Endothelial cell of umbilical vein (primary cell): ENCODE measurements at regions not wholly inside any gene's neighbourhood (a gene's known extent, or its start where the extent isn't known, plus 50 kb on each side); places are given as distances from the start of the nearest gene placed in this dataset.

Experiments
- EZH2 ChIP-seq: IDR thresholded peaks from 2 replicates; pipeline ENCODE4 v1.6.1; 2012; ENCODE audit warnings: borderline replicate concordance, low read depth, mild to moderate bottlenecking, moderate library complexity, low read length, inconsistent platforms; ENCODE audit not compliant: severe bottlenecking
- FOS ChIP-seq: IDR thresholded peaks from 2 replicates; pipeline ENCODE4 v1.6.1; 2011; ENCODE audit warnings: mild to moderate bottlenecking, low read length, moderate library complexity, borderline replicate concordance; ENCODE audit not compliant: insufficient read depth
- GATA2 ChIP-seq: IDR thresholded peaks from 2 replicates; pipeline ENCODE4 v1.7.0; 2011; ENCODE audit warnings: low read depth, mild to moderate bottlenecking, moderate library complexity, mixed read lengths, low read length; ENCODE audit not compliant: insufficient read length, insufficient read depth
- JUN ChIP-seq: IDR thresholded peaks from 2 replicates; pipeline ENCODE4 v1.6.1; 2011; ENCODE audit warnings: borderline replicate concordance, low read depth; ENCODE audit not compliant: insufficient read length, insufficient read depth
- MYC ChIP-seq: IDR thresholded peaks from one replicate; pipeline ENCODE4 v1.6.1; 2011; ENCODE audit warnings: mild to moderate bottlenecking, low read depth, low read length
- POLR2A ChIP-seq: IDR thresholded peaks from 2 replicates; pipeline ENCODE4 v1.6.1; 2012; ENCODE audit warnings: low read depth, mild to moderate bottlenecking, control low read depth, low read length
- POLR2AphosphoS5 ChIP-seq: IDR thresholded peaks from 2 replicates; pipeline ENCODE4 v1.6.1; 2012; ENCODE audit warnings: low read depth, mild to moderate bottlenecking, control low read depth, low read length, moderate library complexity; ENCODE audit not compliant: insufficient read depth
- TF ChIP-seq, protein P1 (sequence below), 2 donors: IDR thresholded peaks; 1 replicate in 1 of 2; 2 replicates in 1 of 2; pipeline ENCODE4 v1.5.1; 2011; ENCODE audit warnings: low read length in 2 of 2, mild to moderate bottlenecking in 2 of 2, moderate library complexity in 2 of 2, control low read depth in 1 of 2, inconsistent platforms in 1 of 2, low read depth in 1 of 2; ENCODE audit not compliant: insufficient read depth in 1 of 2; ENCODE audit errors: extremely low read depth in 1 of 2
- TF ChIP-seq, protein P2 (sequence below): IDR thresholded peaks from 2 replicates; pipeline ENCODE4 v1.6.1; 2011; ENCODE audit not compliant: insufficient read depth, insufficient read length

DNA sequence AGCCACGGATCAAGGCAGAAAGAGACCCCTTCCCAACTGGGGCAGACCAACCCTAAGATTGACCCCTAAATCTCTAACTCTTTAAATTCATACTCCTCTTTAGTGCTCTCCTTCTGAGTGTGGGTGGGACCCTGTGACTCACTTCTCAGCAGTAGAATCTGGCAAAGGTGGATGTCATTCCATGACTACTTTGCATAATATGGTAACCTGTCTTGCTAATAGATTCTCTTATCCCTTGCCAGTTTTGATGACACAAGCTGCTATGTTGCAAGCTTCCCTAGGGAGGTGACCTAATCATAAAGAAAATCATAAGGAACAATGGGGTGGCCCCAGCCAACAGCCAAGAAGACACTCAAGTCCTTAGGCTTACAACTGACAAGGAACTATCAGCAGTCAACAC, 155.4 kb upstream of the VWC2 start:
- TF ChIP-seq POLR2A: no peak
- TF ChIP-seq, protein P1, sequence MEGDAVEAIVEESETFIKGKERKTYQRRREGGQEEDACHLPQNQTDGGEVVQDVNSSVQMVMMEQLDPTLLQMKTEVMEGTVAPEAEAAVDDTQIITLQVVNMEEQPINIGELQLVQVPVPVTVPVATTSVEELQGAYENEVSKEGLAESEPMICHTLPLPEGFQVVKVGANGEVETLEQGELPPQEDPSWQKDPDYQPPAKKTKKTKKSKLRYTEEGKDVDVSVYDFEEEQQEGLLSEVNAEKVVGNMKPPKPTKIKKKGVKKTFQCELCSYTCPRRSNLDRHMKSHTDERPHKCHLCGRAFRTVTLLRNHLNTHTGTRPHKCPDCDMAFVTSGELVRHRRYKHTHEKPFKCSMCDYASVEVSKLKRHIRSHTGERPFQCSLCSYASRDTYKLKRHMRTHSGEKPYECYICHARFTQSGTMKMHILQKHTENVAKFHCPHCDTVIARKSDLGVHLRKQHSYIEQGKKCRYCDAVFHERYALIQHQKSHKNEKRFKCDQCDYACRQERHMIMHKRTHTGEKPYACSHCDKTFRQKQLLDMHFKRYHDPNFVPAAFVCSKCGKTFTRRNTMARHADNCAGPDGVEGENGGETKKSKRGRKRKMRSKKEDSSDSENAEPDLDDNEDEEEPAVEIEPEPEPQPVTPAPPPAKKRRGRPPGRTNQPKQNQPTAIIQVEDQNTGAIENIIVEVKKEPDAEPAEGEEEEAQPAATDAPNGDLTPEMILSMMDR (IDR thresholded peaks at IDR 0.05; ENCODE audit: extremely low read depth in 1 of 2, insufficient read depth in 1 of 2, low read depth in 1 of 2, low read length in 2 of 2): no peak
- TF ChIP-seq POLR2AphosphoS5: no peak
- TF ChIP-seq, protein P2, sequence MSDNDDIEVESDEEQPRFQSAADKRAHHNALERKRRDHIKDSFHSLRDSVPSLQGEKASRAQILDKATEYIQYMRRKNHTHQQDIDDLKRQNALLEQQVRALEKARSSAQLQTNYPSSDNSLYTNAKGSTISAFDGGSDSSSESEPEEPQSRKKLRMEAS: no peak
- TF ChIP-seq JUN: no peak
- no peak for TF ChIP-seq EZH2
- TF ChIP-seq MYC: no peak
- no peak for TF ChIP-seq GATA2
- no peak for TF ChIP-seq FOS
